Liver (tissue), 8 donors: ENCODE measurements at regions not wholly inside any gene's neighbourhood (a gene's known extent, or its start where the extent isn't known, plus 50 kb on each side); places are given as distances from the start of the nearest gene placed in this dataset.

ENCODE experiments used
- DNase-seq: peaks from one replicate; pipeline ENCODE4 v3.0.0-alpha.2; 2017; ENCODE audit warnings: low spot score
- H3K27ac ChIP-seq, 2 donors: one replicate each; pipeline ENCODE4 v1.7.0; 2013; ENCODE audit warnings: inconsistent platforms in 2 of 2, low read length in 2 of 2, control low read depth in 1 of 2, low read depth in 1 of 2, mild to moderate bottlenecking in 1 of 2
- H3K27me3 ChIP-seq, 4 donors: one replicate each; pipeline versions ENCODE4 v1.6.1 to v1.7.0; 2013; ENCODE audit warnings: low read length in 3 of 4, inconsistent platforms in 1 of 4, mild to moderate bottlenecking in 1 of 4, moderate library complexity in 1 of 4; ENCODE audit not compliant: control insufficient read depth in 4 of 4, insufficient read depth in 4 of 4
- H3K36me3 ChIP-seq, 4 donors: one replicate each; pipeline versions ENCODE4 v1.6.1 to v1.7.0; 2013; ENCODE audit warnings: low read length in 3 of 4, mild to moderate bottlenecking in 3 of 4, low read depth in 1 of 4, moderate library complexity in 1 of 4; ENCODE audit not compliant: control insufficient read depth in 4 of 4, insufficient read depth in 3 of 4
- H3K4me1 ChIP-seq, 4 donors: one replicate each; pipeline versions ENCODE4 v1.6.1 to v1.7.0; 2013; ENCODE audit warnings: low read length in 3 of 4, mild to moderate bottlenecking in 3 of 4, moderate library complexity in 1 of 4; ENCODE audit not compliant: control insufficient read depth in 4 of 4, insufficient read depth in 4 of 4
- H3K4me3 ChIP-seq, 3 donors: one replicate each; pipeline versions ENCODE4 v1.6.1 to v1.7.0; 2013; ENCODE audit warnings: low read length in 3 of 3, control low read depth in 1 of 3, low read depth in 1 of 3, mild to moderate bottlenecking in 1 of 3
- H3K9ac ChIP-seq, 2 donors: one replicate each; pipeline ENCODE4 v1.7.0; 2013; ENCODE audit warnings: low read length in 2 of 2, mild to moderate bottlenecking in 2 of 2, moderate library complexity in 2 of 2, control low read depth in 1 of 2, low read depth in 1 of 2
- H3K9me3 ChIP-seq, 4 donors: one replicate each; pipeline versions ENCODE4 v1.6.1 to v1.7.0; 2013; ENCODE audit warnings: low read length in 3 of 4; ENCODE audit not compliant: control insufficient read depth in 4 of 4
- EGR1 ChIP-seq, 2 donors: IDR thresholded peaks; 2 replicates each; pipeline ENCODE4 v1.6.1; 2016 to 2018; ENCODE audit warnings: antibody characterized with exemption in 2 of 2, low read depth in 2 of 2
- FOXA2 ChIP-seq: IDR thresholded peaks from 2 replicates; pipeline ENCODE4 v1.6.1; 2016; ENCODE audit warnings: antibody characterized with exemption
- GABPA ChIP-seq, 2 donors: IDR thresholded peaks in 1 of 2; conservative IDR thresholded peaks in 1 of 2; 2 replicates each; pipeline ENCODE4 v1.6.1; 2016; ENCODE audit warnings: antibody characterized with exemption in 2 of 2, mild to moderate bottlenecking in 1 of 2, moderate library complexity in 1 of 2
- HNF4A ChIP-seq, 2 donors: conservative IDR thresholded peaks; 2 replicates each; pipeline ENCODE4 v1.6.1; 2016; ENCODE audit warnings: antibody characterized with exemption in 2 of 2, mild to moderate bottlenecking in 2 of 2
- HNF4G ChIP-seq: IDR thresholded peaks from 2 replicates; pipeline ENCODE4 v1.6.1; 2016; ENCODE audit warnings: antibody characterized with exemption
- JUND ChIP-seq, 2 donors: IDR thresholded peaks; 2 replicates each; pipeline ENCODE4 v1.6.1; 2016; ENCODE audit warnings: antibody characterized with exemption in 2 of 2
- NR2F2 ChIP-seq: IDR thresholded peaks from 2 replicates; pipeline ENCODE4 v1.6.1; 2016; ENCODE audit warnings: antibody characterized with exemption
- RAD21 ChIP-seq, 2 donors: IDR thresholded peaks; 2 replicates each; pipeline ENCODE4 v1.6.1; 2016; ENCODE audit warnings: antibody characterized with exemption in 2 of 2, mild to moderate bottlenecking in 2 of 2
- RXRA ChIP-seq, 2 donors: IDR thresholded peaks; 2 replicates each; pipeline ENCODE4 v1.6.1; 2017 to 2018; ENCODE audit warnings: antibody characterized with exemption in 2 of 2, mild to moderate bottlenecking in 1 of 2
- SP1 ChIP-seq: IDR thresholded peaks from 2 replicates; pipeline ENCODE4 v1.6.1; 2018; ENCODE audit warnings: antibody characterized with exemption, mild to moderate bottlenecking
- TAF1 ChIP-seq: conservative IDR thresholded peaks from 2 replicates; pipeline ENCODE4 v1.6.1; 2016; ENCODE audit warnings: antibody characterized with exemption, mild to moderate bottlenecking
- YY1 ChIP-seq: IDR thresholded peaks from 2 replicates; pipeline ENCODE4 v1.6.1; 2016; ENCODE audit warnings: antibody characterized with exemption, mild to moderate bottlenecking
- WGBS: extraction: QIAGEN DNeasy Blood & Tissue Kit; methylation state at CpG from one replicate; pipeline ENCODE4 v1.1.7; 2013; 5-methylcytosine and 5-hydroxymethylcytosine counted together
- TF ChIP-seq, protein P1 (sequence below): IDR thresholded peaks from 2 replicates; pipeline ENCODE4 v1.6.1; 2016; ENCODE audit warnings: antibody characterized with exemption
- TF ChIP-seq, protein P2 (sequence below): IDR thresholded peaks from 2 replicates; pipeline ENCODE4 v1.6.1; 2016; ENCODE audit warnings: antibody characterized with exemption
- TF ChIP-seq, protein P3 (sequence below): fragments of 150-350 bp; IDR thresholded peaks from 2 replicates; pipeline ENCODE4 v1.5.1; 2017; ENCODE audit warnings: improper control_type of control experiment, low read depth, low read length; ENCODE audit not compliant: missing input control
- TF ChIP-seq, protein P4 (sequence below): IDR thresholded peaks from 2 replicates; pipeline ENCODE4 v1.6.1; 2016; ENCODE audit warnings: antibody characterized with exemption
- TF ChIP-seq, protein P5 (sequence below): IDR thresholded peaks from 2 replicates; pipeline ENCODE4 v1.6.1; 2016; ENCODE audit warnings: antibody characterized with exemption, mild to moderate bottlenecking
- donor health status: healthy.
- donor health status: healthy.
- donor health status: healthy.
- donor health status: healthy.
- donor health status: healthy.

GRCh38 chr16:52629296-52629695 is 82.4 kb upstream of the TOX3 start:
- Histone ChIP-seq H3K36me3 (no peaks in the 10 kb centered on the region), H3K9ac (no peak overlapping the region), H3K27me3 (no peaks in the 10 kb centered on the region), H3K9me3 (no peaks in the 10 kb centered on the region), H3K27ac (no peak overlapping the region), H3K4me3 (no peak overlapping the region), H3K4me1 (no peaks in the 10 kb centered on the region)
- 85% methylated on average over 4 of the region's 4 CpGs for WGBS
- no peak for DNase-seq
- no peak for TF ChIP-seq RAD21 (IDR thresholded peaks at IDR 0.05)
- TF ChIP-seq GABPA (IDR thresholded peaks at IDR 0.05 in 1 of 2, conservative IDR thresholded peaks at IDR 0.05 in 1 of 2): no peak
- no peak for TF ChIP-seq JUND (IDR thresholded peaks at IDR 0.05)
- TF ChIP-seq YY1: no peak
- TF ChIP-seq, protein P1, sequence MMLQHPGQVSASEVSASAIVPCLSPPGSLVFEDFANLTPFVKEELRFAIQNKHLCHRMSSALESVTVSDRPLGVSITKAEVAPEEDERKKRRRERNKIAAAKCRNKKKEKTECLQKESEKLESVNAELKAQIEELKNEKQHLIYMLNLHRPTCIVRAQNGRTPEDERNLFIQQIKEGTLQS: no peak
- TF ChIP-seq, protein P2, sequence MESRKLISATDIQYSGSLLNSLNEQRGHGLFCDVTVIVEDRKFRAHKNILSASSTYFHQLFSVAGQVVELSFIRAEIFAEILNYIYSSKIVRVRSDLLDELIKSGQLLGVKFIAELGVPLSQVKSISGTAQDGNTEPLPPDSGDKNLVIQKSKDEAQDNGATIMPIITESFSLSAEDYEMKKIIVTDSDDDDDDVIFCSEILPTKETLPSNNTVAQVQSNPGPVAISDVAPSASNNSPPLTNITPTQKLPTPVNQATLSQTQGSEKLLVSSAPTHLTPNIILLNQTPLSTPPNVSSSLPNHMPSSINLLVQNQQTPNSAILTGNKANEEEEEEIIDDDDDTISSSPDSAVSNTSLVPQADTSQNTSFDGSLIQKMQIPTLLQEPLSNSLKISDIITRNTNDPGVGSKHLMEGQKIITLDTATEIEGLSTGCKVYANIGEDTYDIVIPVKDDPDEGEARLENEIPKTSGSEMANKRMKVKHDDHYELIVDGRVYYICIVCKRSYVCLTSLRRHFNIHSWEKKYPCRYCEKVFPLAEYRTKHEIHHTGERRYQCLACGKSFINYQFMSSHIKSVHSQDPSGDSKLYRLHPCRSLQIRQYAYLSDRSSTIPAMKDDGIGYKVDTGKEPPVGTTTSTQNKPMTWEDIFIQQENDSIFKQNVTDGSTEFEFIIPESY: no peak
- no peak for TF ChIP-seq FOXA2
- no peak for TF ChIP-seq TAF1
- TF ChIP-seq, protein P3, sequence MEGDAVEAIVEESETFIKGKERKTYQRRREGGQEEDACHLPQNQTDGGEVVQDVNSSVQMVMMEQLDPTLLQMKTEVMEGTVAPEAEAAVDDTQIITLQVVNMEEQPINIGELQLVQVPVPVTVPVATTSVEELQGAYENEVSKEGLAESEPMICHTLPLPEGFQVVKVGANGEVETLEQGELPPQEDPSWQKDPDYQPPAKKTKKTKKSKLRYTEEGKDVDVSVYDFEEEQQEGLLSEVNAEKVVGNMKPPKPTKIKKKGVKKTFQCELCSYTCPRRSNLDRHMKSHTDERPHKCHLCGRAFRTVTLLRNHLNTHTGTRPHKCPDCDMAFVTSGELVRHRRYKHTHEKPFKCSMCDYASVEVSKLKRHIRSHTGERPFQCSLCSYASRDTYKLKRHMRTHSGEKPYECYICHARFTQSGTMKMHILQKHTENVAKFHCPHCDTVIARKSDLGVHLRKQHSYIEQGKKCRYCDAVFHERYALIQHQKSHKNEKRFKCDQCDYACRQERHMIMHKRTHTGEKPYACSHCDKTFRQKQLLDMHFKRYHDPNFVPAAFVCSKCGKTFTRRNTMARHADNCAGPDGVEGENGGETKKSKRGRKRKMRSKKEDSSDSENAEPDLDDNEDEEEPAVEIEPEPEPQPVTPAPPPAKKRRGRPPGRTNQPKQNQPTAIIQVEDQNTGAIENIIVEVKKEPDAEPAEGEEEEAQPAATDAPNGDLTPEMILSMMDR: no peak
- no peak for TF ChIP-seq HNF4G
- TF ChIP-seq SP1: no peak
- no peak for TF ChIP-seq HNF4A (conservative IDR thresholded peaks at IDR 0.05)
- TF ChIP-seq, protein P4, sequence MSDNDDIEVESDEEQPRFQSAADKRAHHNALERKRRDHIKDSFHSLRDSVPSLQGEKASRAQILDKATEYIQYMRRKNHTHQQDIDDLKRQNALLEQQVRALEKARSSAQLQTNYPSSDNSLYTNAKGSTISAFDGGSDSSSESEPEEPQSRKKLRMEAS: no peak
- TF ChIP-seq, protein P5, sequence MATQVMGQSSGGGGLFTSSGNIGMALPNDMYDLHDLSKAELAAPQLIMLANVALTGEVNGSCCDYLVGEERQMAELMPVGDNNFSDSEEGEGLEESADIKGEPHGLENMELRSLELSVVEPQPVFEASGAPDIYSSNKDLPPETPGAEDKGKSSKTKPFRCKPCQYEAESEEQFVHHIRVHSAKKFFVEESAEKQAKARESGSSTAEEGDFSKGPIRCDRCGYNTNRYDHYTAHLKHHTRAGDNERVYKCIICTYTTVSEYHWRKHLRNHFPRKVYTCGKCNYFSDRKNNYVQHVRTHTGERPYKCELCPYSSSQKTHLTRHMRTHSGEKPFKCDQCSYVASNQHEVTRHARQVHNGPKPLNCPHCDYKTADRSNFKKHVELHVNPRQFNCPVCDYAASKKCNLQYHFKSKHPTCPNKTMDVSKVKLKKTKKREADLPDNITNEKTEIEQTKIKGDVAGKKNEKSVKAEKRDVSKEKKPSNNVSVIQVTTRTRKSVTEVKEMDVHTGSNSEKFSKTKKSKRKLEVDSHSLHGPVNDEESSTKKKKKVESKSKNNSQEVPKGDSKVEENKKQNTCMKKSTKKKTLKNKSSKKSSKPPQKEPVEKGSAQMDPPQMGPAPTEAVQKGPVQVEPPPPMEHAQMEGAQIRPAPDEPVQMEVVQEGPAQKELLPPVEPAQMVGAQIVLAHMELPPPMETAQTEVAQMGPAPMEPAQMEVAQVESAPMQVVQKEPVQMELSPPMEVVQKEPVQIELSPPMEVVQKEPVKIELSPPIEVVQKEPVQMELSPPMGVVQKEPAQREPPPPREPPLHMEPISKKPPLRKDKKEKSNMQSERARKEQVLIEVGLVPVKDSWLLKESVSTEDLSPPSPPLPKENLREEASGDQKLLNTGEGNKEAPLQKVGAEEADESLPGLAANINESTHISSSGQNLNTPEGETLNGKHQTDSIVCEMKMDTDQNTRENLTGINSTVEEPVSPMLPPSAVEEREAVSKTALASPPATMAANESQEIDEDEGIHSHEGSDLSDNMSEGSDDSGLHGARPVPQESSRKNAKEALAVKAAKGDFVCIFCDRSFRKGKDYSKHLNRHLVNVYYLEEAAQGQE: no peak
- TF ChIP-seq EGR1 (IDR thresholded peaks at IDR 0.05; ENCODE audit: low read depth in 2 of 2): no peak

GRCh38 chr16:52624891-52625290 is 77.9 kb upstream of the TOX3 start:
- H3K27me3 ChIP-seq: no peaks in the 10 kb centered on the region
- no peaks in the 10 kb centered on the region for H3K9me3 ChIP-seq
- H3K36me3 ChIP-seq: no peaks in the 10 kb centered on the region
- H3K4me1 ChIP-seq: no peaks in the 10 kb centered on the region
- no peak overlapping the region for H3K4me3 ChIP-seq
- H3K27ac ChIP-seq: no peak overlapping the region
- WGBS: 95% methylated on average over 2 of the region's 2 CpGs
- DNase-seq: no peak
- no peak overlapping the region for H3K9ac ChIP-seq
- TF ChIP-seq RXRA (IDR thresholded peaks at IDR 0.05) (no peak), TAF1 (no peak), NR2F2 (no peak), EGR1 (IDR thresholded peaks at IDR 0.05; ENCODE audit: low read depth in 2 of 2) (no peak), HNF4G (no peak), GABPA (IDR thresholded peaks at IDR 0.05 in 1 of 2, conservative IDR thresholded peaks at IDR 0.05 in 1 of 2) (no peak), YY1 (no peak), RAD21 (IDR thresholded peaks at IDR 0.05) (no peak), HNF4A (conservative IDR thresholded peaks at IDR 0.05) (no peak), JUND (IDR thresholded peaks at IDR 0.05) (no peak)
- TF ChIP-seq, protein P1: no peak
- TF ChIP-seq, protein P5: no peak
- TF ChIP-seq, protein P3: no peak
